ENCODE measurements at regions not wholly inside any gene's neighbourhood (a gene's known extent, or its start where the extent isn't known, plus 50 kb on each side); places are given as distances from the start of the nearest gene placed in this dataset.
"Not testable (repeated sequence)": the region's sequence is repeated elsewhere in the genome, so short reads cannot be mapped to it uniquely, and the experiment has no call there.

DNA sequence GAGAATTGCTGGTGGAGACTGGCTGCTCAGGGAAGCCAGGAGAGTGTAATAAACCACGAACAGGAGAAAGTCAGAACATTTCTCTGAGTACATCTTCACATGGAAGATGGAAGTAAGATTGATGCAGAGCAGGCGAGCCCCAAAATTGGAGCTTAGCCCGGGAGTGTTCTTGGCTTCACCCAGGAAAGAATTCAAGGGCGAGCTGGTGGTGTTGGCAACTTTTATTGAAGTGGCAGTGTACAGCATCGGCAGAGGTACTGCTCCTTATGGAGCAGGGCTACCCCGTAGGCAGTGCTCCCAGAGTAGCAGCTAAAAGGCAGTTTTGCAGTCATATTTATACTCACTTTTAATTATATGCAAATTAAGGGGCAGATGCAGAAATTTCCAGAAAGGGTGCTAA is 281.4 kb upstream of the MEX3C start:
- DNase-seq: no peak

DNA sequence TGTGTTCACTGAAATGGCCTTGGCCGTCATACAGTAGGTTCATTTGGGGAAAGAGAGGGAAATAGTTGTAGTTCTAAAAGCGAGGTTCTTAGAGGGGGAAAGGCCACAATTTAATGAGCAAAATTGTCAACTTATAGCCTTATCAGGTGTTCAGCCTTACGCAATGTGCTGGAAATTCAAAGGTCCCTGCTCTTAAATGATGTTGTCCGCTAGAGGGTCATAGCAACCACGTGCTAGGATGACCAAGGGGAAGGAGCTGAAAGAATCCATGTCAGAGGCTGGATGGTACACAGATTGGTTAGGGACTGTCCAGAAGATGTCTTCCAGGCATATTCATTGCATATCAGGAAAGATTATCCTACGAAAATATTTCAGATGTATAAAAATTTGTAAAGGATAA is 282.3 kb upstream of the MEX3C start:
- no peak for DNase-seq

DNA sequence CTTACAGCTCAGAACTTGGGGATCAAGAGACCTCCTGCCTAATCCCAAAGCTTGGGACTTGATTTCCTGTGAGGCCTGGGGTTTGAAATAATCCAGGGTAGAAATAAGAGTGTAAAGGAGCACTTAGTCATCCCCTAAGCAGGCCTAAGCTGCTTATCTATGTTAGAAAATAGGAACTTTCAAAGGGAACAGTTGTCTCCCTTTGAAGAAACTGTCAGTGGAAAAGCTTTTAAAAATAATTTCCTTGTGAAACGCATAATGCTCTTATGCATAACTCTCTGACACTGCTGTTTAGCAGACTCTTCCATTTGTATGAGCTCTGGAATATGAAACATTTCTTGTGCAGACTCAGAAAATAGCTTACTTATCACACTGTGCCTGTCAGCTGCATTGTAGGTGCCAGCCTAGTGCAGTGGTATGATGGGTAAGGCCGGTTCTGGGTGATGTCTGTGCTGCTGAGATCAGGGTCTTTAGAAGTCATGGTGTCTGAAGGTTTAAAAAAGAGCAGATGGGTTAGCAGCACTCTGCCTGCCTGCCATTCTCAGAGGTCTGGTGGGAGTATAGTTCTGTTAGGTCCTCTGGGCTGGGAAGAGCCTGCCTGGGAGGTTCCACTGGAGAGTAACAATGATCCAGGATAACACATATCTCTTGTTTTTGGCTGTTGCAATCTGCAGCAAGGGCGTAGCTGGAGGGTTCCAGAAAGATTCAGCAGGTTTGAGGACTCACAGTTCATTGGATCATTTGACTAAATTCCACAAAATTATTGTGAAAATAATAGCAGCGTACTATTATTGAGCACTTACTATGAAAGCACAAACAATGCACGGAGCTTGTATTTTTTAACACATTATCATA is 283.2 kb upstream of the MEX3C start:
- no peak for DNase-seq

DNA sequence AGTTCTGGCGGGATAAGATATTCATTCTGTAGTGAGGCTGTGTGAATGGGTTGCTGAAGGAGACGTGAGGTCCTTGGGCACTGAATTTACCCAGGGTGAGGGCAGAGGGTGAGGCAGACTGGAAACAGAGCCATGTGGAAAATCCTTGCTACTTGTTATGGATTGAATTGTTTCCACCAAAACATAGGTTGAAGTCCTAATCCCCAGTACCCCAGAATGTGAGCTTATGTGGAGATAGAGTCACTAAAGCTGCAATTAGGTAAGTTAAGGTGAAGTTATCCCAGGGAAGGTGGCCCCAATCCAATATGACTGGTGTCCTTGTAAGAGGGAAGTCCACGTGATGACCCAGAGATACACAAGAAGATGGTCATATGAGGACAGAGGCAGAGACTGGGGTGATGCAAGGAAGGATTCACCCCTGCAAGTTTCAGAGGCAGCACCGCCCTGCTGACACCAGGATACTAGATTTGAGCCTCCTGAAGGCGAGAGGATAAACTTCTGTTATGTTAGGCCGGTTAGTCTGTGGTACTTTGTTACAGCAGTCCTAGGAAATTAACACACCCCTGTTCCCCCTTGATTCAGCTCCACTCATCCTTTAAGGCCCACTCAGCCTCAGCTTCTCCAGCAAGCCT is 289.4 kb upstream of the MEX3C start:
- no peak for DNase-seq

DNA sequence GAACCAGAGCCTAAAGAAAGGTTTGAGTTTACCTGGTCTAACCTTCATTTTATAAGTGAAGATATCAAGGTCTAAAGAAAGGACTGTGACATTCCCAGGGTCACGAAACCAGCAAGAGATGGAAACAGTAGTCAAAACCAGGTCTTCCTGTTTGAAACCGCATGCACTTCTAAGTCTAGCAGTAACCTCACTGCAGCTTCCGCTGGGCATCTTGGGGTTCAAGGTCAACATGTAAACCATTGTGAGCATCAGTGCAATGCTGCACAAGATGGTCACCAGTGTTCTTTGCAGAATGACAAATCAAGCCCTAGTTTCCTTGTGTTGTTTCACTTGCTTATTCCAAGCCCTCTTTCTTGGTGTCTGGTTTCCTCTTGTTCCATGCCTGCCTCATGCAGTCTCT is 292.9 kb upstream of the MEX3C start:
- DNase-seq: no peak

DNA sequence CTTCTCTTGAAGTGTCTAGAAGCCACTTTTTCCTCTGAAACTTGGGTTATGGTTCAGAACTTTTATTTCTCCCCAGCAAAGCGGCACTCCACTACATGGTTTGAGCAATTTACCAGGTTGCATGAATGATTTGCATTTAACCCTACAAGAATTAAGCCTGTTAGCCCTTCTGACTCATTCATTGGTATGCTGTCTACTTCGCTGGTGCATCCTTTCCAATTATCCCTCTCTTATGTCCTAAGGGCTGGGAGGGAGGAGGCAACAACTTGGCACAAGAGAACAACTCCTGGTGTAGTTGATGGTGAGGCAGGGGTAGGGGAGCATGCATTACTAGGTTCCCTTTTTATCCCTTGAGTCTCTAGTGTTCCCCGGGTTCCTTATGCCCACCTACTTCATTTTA is 293.4 kb upstream of the MEX3C start:
- DNase-seq: no peak

DNA sequence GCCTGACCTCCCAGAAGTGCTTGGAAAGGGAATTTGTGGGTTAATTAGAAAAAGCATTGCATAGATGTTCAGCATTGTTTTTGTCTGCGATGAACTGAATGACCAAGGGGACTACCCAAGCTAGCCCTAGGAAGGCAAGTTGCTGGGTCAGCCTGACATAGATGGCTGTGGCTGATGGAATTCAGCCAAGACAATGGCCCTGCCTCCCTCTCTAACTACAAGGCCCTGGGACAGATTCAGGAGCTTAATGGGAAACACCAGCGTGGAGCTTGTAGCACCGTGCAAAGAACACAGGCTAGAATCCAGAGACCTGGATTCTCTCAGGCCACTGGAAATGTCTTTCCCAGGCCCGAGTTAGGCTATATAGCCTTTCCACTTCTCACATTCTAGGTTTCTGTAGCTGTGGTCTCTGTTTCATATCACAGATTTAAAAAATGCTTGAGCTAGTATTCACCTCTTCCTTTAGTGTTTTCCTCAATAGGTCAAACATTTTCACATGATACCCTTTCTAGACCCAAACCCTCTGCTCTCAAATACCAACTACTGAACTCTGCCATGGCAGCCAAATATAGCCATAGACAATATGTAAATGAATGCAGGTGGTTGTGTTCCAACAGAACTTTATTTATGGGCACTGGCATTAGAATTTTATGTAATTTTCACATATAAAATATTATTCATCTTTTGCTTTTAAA is 294.3 kb upstream of the MEX3C start:
- DNase-seq: no peak

DNA sequence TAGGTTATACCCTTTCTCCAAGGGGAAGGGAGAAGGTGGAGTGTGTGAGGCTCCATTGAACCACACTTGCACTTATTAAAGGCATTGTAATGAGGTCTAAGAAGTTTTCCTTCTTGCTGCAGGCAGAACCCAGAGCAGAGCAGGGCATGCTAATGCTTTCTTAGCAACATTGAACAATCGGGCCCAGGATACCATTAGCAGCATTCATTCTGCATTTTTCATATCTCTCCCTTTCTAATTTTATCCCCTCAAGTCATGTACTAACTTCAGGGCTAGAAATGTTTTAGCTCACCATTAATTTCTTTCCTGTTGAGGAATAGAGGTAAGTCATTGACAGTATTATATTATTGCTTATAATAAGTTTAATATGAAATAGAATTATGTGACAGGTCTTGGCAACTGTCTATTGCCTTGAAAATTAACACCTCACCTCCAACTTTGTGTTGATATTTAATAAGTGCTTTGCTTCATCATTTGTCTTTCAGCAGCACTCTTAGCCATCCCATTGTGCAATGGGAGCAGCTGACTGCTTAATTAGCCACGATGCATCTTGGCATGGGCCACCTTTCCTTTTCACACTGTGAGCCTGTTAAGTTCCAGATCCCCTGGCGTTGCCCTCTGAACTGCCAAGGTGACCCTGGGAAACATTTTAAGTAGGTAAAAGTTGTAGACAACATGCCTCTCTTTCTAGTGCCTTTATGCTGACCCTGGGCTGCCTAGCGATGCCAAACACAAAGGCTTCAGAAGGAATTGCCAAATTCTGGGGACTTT is 300.8 kb upstream of the MEX3C start:
- DNase-seq: no peak

DNA sequence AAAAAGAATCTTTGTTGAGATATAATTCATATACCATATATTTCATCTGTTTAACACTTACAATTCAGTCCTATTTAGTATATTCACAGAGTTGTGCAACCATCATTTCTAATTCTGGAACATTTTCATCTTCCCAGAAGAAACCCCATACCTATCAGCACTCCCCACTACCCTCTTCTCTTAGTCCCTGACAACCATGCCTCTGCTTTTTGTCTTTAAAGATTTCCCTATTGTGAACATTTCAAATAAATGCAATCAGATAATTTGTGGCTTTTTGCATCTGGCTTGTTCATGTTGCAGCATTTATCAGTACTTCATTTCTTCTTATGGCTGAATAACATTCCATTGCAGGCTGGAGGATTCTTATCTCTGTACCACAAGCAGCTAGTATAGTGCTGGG is 305.9 kb upstream of the MEX3C start:
- no peak for DNase-seq

DNA sequence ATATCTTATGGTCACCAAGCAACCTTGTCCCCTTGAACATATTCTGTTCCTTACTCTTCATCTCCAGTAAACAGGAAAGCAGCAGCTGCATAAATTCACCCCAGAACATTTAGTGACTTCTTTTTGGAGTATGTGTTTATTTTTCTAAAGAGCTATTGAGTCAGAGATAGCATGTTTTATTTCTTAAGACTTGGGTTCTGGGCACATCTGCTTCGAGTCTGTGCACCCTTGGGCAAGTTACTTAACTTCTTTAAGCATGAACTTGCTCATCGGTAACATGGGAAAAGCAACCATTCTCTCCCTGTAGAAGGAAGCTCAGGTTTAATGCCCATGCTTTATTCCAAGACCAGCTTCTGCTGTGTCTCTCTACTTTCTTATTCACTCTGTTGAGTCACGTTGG is 309.3 kb upstream of the MEX3C start:
- DNase-seq: no peak

DNA sequence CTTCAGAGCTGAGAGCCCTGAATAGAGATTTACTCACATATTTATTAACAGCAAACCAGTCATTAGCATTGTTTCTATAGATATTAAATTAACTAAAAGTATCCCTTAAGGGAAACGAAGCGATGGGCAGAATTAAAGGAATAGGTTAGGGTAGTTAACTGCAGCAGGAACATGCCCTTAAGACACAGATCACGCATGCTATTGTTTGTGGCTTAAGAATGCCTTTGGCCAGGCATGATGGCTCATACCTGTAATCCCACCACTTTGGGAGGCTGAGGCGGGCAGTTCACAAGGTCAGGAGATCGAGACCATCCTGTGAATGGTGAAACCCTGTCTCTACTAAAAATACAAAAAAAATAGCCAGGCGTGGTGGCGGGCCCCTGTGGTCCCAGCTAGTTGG is 310.9 kb upstream of the MEX3C start:
- not testable (repeated sequence) for DNase-seq

DNA sequence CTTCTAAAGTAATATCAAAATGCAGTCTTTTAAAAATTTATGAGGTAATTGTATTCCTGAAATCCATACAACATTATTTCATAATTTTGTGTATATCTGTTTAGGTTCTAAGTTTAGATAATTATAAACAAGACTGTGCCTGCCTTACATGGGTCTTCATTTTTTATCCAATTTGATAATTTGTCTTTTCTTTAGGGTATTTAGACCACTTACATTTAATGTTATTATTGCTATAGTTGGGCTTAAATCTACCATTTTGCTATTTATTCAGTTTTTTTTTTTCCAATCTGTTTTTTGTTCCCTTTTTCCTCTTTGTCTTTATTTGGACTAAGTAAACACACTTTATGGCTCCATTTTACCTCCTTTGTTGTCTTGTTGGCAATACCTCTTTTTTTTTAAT is 312.5 kb upstream of the MEX3C start:
- DNase-seq: no peak

DNA sequence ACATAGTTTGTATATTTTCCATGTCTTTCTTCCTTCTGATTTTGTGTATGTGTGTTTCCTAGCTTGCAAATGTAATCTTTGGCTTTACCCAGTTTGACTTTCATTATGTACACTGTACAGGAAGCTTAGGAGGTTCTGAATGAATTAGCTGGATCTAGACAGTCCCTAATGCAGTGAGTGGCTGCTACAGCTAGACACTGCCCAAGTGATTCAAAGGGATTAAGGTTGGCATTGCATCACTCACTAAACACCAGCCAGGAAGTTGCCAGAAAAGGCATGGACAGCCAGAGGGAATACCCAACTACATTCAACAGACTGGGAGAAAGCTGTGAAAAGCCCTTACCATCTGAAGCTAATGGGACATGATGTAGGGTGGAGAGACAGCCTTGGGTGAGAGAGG is 316.0 kb upstream of the MEX3C start:
- DNase-seq: no peak

DNA sequence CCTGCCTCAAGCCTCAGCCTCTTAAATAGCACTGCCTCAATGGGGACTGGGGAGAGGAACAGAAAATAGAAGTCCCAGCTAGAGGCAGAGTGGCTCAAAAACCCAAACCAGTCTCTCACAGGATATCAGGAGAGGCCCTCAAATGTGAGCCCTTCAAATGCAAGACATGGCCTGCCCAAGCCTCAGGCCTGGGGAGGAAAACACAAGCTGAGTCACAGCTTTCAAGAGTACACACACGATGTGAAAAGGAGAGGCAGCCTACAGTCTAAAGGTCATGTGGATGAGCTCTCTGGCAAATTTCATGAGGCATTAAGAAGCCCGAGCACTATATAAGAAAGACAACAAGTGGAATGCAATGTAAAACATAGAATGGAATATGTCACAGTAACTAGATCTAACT is 316.6 kb upstream of the MEX3C start:
- DNase-seq: no peak

DNA sequence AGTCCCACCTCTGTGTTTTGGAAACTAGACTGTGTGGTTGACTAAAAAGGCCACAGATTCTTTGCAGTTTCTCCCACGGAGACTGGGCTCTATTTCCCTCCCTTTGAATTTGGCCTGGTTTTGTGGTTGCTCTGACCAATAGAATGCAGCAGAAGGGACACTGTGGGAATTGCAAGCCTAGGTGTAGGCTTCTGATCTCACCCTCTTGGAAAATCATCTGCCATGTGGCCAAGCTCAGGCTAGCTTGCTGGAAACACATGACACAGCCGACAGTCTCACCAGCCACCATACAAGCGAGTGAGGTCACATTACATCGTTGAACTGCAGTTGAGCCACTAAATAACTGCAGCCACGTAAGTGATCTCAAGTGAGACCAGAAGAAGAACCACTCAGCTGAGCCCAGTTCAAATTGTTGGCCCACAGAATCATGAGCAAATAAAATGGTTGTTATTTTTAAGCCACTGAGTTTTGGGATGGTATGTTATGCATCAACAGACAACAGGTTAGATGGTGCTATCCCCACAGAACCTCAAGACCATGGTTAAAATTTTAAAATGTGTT is 319.1 kb upstream of the MEX3C start:
- DNase-seq: no peak

DNA sequence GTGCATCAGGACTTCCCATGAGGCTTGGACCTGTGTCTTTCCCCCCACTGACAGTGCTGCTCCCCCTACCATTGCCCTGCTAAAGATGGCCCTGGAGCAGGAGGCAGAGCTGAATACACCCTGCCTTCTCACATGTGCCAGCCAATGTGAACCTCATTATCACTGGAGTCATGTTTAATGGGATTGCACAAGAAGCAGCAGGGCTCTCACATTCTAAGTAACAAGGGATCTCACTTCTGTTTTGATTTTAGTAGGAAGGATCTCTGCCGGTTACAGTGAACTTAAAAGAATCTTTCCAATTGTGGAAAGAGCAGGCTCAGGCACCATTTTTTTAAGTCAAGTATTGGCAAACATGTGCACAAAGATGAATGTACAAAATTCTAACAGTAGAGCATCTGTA is 322.1 kb upstream of the MEX3C start:
- DNase-seq: no peak

DNA sequence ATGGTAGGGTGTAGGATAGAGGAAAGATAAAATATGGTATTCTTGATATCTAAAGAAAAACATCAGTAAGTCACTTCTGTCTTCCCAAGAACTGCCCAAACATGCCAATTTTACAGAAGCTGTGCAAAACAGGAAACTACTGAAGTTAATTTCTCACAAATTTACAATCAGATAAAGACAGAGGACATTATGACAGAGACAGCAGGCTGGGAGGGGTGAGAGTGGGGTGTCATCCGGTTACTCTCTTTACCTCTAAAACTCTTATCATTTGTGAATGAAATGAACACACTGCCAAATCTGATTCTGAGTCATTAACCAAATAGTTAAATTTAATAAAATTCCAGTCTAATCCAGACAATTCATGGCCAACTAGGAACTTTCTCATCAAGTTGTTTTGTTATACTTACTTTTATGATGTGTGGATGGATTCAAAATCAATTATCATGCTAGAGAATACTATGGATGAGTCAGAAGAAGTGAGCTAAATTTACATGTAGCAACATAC is 323.2 kb upstream of the MEX3C start:
- no peak for DNase-seq

DNA sequence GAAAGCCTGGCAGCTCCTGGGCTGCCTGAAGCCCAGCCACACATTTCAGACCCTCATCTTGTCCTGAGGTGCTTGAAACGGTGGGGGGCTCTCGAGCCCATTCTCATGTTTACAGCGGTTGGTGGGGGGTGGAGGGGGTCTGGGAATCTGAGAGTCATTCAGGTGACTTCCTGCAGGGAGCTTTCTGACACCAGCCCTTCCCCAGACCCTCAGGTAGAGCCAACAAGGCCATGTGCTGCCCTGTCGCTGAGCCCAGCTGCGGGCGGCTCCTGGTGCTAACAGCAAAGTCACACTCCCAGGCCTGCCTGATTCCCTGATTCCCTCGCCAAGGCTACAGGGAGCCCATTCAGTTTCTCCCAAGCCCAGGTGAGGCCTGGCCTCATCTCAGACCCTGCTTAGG is 324.9 kb upstream of the MEX3C start:
- DNase-seq: no peak

DNA sequence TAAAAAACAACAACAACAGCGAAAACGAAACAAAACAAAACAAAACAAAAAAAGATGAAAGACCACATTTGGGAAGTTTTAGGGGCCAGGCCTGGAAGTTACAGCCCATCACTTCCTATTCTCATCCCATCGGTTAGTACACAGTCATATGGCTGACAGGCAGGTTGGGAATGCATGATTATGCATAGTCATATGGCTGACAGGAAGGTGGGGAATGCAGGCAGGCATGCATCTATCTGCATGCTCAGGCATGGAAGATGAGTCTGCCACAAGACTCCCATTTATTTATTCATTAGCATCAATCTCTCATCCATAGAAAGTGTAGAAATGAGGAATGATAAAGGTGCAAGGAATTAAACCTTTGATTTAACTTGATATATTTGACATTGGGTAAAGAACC is 325.3 kb upstream of the MEX3C start:
- no peak for DNase-seq

DNA sequence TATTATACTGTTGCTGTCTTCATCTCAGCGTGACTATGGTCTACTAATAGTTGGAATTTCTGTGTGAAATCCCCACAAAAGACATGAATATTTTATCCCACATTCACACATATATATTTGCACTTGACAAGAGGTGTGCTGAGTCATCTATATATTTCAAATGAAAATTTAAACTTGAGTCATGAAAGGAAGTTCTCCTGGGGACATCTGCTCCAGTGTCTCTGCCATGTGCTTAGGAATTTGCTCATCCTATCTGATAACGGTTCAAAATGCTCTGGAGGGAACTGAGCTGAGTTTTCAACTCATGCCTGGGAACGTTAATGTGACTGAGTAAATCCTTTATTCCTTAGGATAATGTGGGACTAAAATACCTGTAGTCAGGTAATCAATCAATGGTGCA is 326.2 kb upstream of the MEX3C start:
- DNase-seq: no peak

DNA sequence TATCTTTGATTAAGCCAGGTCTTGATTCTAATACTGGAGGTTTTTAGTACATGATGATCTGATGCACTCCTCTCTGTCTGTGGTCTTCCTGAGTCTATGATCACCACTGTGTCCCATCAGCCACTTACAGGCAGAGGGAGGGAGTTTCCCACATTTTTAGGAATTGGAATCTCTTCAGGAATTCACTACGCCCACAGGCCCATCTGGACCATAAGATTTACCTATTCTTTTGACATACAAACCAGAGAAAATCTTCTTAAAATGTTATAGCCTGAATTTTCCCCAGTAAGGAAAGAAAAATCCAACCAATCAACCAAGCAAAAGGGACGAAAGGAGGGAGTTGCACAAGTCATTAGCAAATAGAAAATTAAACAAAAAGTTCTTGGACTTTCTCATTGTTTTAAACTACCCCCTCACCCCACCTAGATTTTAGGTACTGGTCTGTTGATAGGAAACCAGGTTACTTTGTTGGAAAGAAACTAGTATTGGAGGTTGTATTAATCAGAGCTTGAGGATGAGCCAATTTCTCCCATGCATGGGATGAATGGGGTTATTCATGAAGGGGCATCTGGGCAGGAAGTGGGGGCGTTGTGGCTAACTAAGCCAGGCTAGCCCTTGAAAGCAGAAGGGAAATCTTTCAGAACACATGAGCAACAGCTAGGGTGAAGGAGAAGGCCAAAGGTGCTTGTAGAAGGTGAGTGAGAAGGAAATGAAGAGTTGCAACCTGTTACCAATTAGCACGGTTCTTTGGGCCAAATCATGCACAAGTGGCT is 328.2 kb upstream of the MEX3C start:
- no peak for DNase-seq

DNA sequence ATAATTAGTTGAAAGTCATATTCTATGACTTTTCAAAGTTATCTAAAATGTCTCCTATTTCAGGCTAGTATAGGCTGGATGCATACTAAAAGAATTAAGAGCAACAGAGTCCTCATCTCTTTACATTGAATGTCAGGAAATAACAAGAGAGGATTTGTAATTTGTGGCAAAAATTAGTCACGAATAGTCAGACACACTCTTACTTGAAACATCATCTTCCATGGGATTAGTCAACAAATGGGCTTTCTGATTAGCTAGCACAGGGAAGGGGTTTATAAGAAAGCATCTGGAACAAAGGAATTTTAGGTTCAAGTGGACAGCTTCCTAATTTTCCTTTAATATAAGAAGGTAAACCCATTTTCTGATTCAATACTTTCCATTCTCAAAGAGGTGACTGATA is 330.3 kb upstream of the MEX3C start:
- no peak for DNase-seq

All from activated CD4-positive, alpha-beta T cell treated with anti-CD3 and anti-CD28 coated beads for 4 hours (primary cell).